Lower leg skin (tissue), 4 donors: ENCODE measurements at regions not wholly inside any gene's neighbourhood (a gene's known extent, or its start where the extent isn't known, plus 50 kb on each side); places are given as distances from the start of the nearest gene placed in this dataset.

ENCODE experiments used
- DNase-seq, 2 donors: peaks; one replicate each; pipeline ENCODE4 v3.0.0-alpha.2; 2019; ENCODE audit warnings: low spot score in 2 of 2
- H3K4me3 ChIP-seq: fragments of 200-600 bp; sonication (generic); 2 replicates; pipeline ENCODE4 v1.5.1; 2017; ENCODE audit warnings: mild to moderate bottlenecking, low read depth; ENCODE audit not compliant: poor library complexity, severe bottlenecking
- CTCF ChIP-seq, 3 donors: fragments of 450-650 bp; IDR thresholded peaks; one replicate each; pipeline ENCODE4 v1.5.1; 2016; ENCODE audit warnings: antibody characterized with exemption in 3 of 3, mild to moderate bottlenecking in 3 of 3, moderate library complexity in 2 of 3
- POLR2A ChIP-seq, 2 donors: fragments of 450-650 bp; IDR thresholded peaks; one replicate each; pipeline ENCODE4 v1.6.1; 2016 to 2017; ENCODE audit warnings: antibody characterized with exemption in 2 of 2, mild to moderate bottlenecking in 1 of 2, moderate library complexity in 1 of 2
- WGBS, 2 donors: methylation state at CpG; one replicate each; pipeline ENCODE4 v1.1.5; 2018; 5-methylcytosine and 5-hydroxymethylcytosine counted together
- intact Hi-C: fragments of 100-400 bp; cut with DNase I; formaldehyde crosslinking; loops from one replicate; pipeline ENCODE4 v1.15.0; 2023; ENCODE audit warnings: low total_unique reads

GRCh38 chr6:100115407-100116101, 121.5 kb upstream of the MCHR2 start:
- no peak for TF ChIP-seq CTCF (IDR thresholded peaks at IDR 0.05)
- TF ChIP-seq POLR2A (IDR thresholded peaks at IDR 0.05): no peak
- intact Hi-C loops: no loop called here
- DNase-seq: no peak
- H3K4me3 ChIP-seq: no peak overlapping the region
- 62 to 63% methylated on average over 1 of the region's 1 CpG for WGBS, 2 donors

GRCh38 chr6:100112855-100113508, 119.0 kb upstream of the MCHR2 start:
- WGBS, 2 donors: 45 to 56% methylated on average over 8 of the region's 8 CpGs
- TF ChIP-seq POLR2A (IDR thresholded peaks at IDR 0.05) (no peak), CTCF (IDR thresholded peaks at IDR 0.05) (no peak)
- intact Hi-C loops: no loop called here
- no peak for DNase-seq
- no peak overlapping the region for H3K4me3 ChIP-seq

GRCh38 chr6:100105919-100106529, 112.0 kb upstream of the MCHR2 start:
- 59 to 64% methylated on average over 7 of the region's 7 CpGs for WGBS, 2 donors
- intact Hi-C loops: no loop called here
- no peak overlapping the region for H3K4me3 ChIP-seq

GRCh38 chr6:100105138-100105537, 111.1 kb upstream of the MCHR2 start:
- intact Hi-C loops: no loop called here
- H3K4me3 ChIP-seq: no peak overlapping the region
- 67 to 71% methylated on average over 3 of the region's 3 CpGs for WGBS, 2 donors
- TF ChIP-seq POLR2A (IDR thresholded peaks at IDR 0.05): no peak
- no peak for TF ChIP-seq CTCF (IDR thresholded peaks at IDR 0.05)
- no peak for DNase-seq

More at GRCh38 chr6:100105919-100106529, 112.0 kb upstream of the MCHR2 start:
- no peak for TF ChIP-seq CTCF (IDR thresholded peaks at IDR 0.05)
- no peak for TF ChIP-seq POLR2A (IDR thresholded peaks at IDR 0.05)
- no peak for DNase-seq

- no peak overlapping the region for H3K4me3 ChIP-seq
- DNase-seq: no peak
- no peak for TF ChIP-seq CTCF (IDR thresholded peaks at IDR 0.05)
- no peak for TF ChIP-seq POLR2A (IDR thresholded peaks at IDR 0.05)
- 84 to 86% methylated on average over 2 of the region's 2 CpGs for WGBS, 2 donors
- intact Hi-C loops: no loop called here
Observed at GRCh38 chr6:100103931-100104330, 109.9 kb upstream of the MCHR2 start.
